ENCODE measurements at regions not wholly inside any gene's neighbourhood (a gene's known extent, or its start where the extent isn't known, plus 50 kb on each side); places are given as distances from the start of the nearest gene placed in this dataset.

GRCh38 chr1:221564891-221565290 lies 177.0 kb downstream of the DUSP10 start:
- Mint-ChIP-seq H3K9me3 (no peaks in the 10 kb centered on the region), H3K27ac (no peak overlapping the region), H3K36me3 (no peaks in the 10 kb centered on the region), H3K4me1 (ENCODE audit: unreplicated experiment) (no peaks in the 10 kb centered on the region), H3K4me3 (no peak overlapping the region), H3K27me3 (peaks cover 4% of the 10 kb centered on the region)
- TF ChIP-seq CTCF (conservative IDR thresholded peaks at IDR 0.05) = no peak
- DNase-seq (ENCODE audit: extremely low spot score, unreplicated experiment) = no peak

GRCh38 chr1:221565711-221566110 lies 176.2 kb downstream of the DUSP10 start:
- no peak for DNase-seq (ENCODE audit: extremely low spot score, unreplicated experiment)
- TF ChIP-seq CTCF (conservative IDR thresholded peaks at IDR 0.05) = no peak
- H3K27me3 Mint-ChIP-seq = peaks cover 1% of the 10 kb centered on the region
- H3K4me3 Mint-ChIP-seq = no peak overlapping the region
- no peak overlapping the region for H3K27ac Mint-ChIP-seq
- no peaks in the 10 kb centered on the region for H3K9me3 Mint-ChIP-seq
- H3K4me1 Mint-ChIP-seq (ENCODE audit: unreplicated experiment) = no peaks in the 10 kb centered on the region
- H3K36me3 Mint-ChIP-seq = no peaks in the 10 kb centered on the region

GRCh38 chr1:221567859-221568507 lies 173.9 kb downstream of the DUSP10 start:
- H3K4me3 Mint-ChIP-seq = no peak overlapping the region
- no peak for DNase-seq (ENCODE audit: extremely low spot score, unreplicated experiment)
- H3K27me3 Mint-ChIP-seq = no peaks in the 10 kb centered on the region
- no peak overlapping the region for H3K27ac Mint-ChIP-seq
- no peaks in the 10 kb centered on the region for H3K9me3 Mint-ChIP-seq
- H3K36me3 Mint-ChIP-seq = no peaks in the 10 kb centered on the region
- no peak for TF ChIP-seq CTCF (conservative IDR thresholded peaks at IDR 0.05)
- H3K4me1 Mint-ChIP-seq (ENCODE audit: unreplicated experiment) = no peaks in the 10 kb centered on the region

GRCh38 chr1:221573756-221574155 lies 168.1 kb downstream of the DUSP10 start:
- H3K27ac Mint-ChIP-seq = no peak overlapping the region
- peaks cover 5% of the 10 kb centered on the region for H3K4me1 Mint-ChIP-seq (ENCODE audit: unreplicated experiment)
- no peaks in the 10 kb centered on the region for H3K36me3 Mint-ChIP-seq
- no peak for DNase-seq (ENCODE audit: extremely low spot score, unreplicated experiment)
- no peak overlapping the region for H3K4me3 Mint-ChIP-seq
- H3K27me3 Mint-ChIP-seq = no peaks in the 10 kb centered on the region
- TF ChIP-seq CTCF (conservative IDR thresholded peaks at IDR 0.05) = no peak
- H3K9me3 Mint-ChIP-seq = peaks cover 15% of the 10 kb centered on the region

GRCh38 chr1:221574529-221574928 lies 167.4 kb downstream of the DUSP10 start:
- Mint-ChIP-seq H3K4me3 (no peak overlapping the region), H3K36me3 (no peaks in the 10 kb centered on the region), H3K27ac (no peak overlapping the region), H3K4me1 (ENCODE audit: unreplicated experiment) (peaks cover 5% of the 10 kb centered on the region), H3K27me3 (no peaks in the 10 kb centered on the region), H3K9me3 (peaks cover 15% of the 10 kb centered on the region)
- no peak for TF ChIP-seq CTCF (conservative IDR thresholded peaks at IDR 0.05)
- no peak for DNase-seq (ENCODE audit: extremely low spot score, unreplicated experiment)

GRCh38 chr1:221575605-221576004 lies 166.3 kb downstream of the DUSP10 start:
- TF ChIP-seq CTCF (conservative IDR thresholded peaks at IDR 0.05) = no peak
- Mint-ChIP-seq H3K27ac (no peak overlapping the region), H3K27me3 (no peaks in the 10 kb centered on the region), H3K36me3 (no peaks in the 10 kb centered on the region), H3K9me3 (peaks cover 15% of the 10 kb centered on the region), H3K4me1 (ENCODE audit: unreplicated experiment) (peaks cover 5% of the 10 kb centered on the region), H3K4me3 (no peak overlapping the region)
- DNase-seq (ENCODE audit: extremely low spot score, unreplicated experiment) = no peak

Data from type B pancreatic cell (in vitro differentiated cells).